Skeletal muscle cell (primary cell): ENCODE measurements at regions not wholly inside any gene's neighbourhood (a gene's known extent, or its start where the extent isn't known, plus 50 kb on each side); places are given as distances from the start of the nearest gene placed in this dataset.

Experiments used
- DNase-seq: peaks from one replicate; pipeline ENCODE4 v3.0.0-alpha.2; 2010; ENCODE audit warnings: low read depth
- H3K4me3 ChIP-seq: 2 replicates; pipeline ENCODE4 v1.5.1; 2011; ENCODE audit warnings: low read depth, mild to moderate bottlenecking, control low read depth, low read length, moderate library complexity

DNA sequence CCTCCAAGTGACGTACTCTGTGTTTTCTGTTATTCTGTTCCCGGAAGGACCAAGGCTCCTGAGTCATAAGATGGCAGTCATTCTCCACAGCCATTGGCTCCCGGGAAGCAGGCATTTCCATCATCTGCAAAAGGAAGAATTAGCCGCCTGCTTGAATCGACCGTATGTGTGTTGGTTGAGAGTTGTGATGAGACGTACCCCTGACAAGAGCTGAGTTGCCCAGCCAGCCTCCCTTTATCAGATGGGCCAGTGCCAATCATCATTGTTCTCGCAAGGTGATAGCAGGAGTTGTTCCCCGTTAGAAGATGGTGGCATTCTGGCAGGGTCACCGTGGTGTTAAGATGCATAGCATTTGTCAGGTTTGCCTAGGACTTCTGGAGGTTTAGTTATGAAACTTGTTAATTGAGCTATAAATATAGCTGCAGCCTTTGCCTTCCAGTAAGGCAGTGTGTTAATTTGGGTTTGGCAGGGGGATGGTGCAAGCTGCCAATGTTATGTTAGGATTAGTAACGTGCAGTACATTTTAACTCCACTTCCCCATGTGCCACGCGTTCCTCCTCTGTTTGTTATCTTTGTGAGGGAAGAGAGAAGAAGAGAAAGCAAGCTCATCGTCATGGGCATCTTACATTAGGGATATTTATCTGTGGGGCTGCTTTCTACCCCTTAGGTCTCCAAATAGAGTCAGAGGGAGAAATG is 652.7 kb upstream of the FANCL start:
- no peak overlapping the region for H3K4me3 ChIP-seq
- no peak for DNase-seq

DNA sequence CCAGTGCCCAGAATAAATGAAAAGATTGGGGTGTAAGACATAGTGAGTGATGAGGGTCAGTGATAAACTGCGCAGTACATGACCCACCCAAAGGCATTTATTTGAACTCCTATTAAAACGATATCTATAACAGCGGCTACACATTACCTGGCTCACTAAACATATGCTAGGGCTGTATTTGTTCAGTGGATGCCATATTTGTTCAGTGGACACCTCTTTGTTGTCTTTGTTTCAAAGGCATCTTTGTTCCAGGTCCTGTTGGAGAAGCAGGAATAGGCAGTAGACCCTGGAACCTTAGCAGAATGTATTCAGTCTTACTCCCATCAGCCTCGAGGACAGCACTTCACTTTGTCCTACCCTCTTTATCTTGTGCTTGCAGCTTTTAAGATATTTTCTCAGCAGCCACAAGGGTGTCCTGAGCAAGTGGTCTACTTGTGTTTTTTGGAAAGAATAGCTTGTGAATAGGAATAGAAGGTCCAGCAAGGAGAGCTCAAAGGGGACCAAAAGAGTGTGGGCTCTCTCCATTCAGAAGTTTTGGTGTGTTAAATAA is 650.8 kb upstream of the FANCL start:
- DNase-seq: no peak
- no peak overlapping the region for H3K4me3 ChIP-seq

DNA sequence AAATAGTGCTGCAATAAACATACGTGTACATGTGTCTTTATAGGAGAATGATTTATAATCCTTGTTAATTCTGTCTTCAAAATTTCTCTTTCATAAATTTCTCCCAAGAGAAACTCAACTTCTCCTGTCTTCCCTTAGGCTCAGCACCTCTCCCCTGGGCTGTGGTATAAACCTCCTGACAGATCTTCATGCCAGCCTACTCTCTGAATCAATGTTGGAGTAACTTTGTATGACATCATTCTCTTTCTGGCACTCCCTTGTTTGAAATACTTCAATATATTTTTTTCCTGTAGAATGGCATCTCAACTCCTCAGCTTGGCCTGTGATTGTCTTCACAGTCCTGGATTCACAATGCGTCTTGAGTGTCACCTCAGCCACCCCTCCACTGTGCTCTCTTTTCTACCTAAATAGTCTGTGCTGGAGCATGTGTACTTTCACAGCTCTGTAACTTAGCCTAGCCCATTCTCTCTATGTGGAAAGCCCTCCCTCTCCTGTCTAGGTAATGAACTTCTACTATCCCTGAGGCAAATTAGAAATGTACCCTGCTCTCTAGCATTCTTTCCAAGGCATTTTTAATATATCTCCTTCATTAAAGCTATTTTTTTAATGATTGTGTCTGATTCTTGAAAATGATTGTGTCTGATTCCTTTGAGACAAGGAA is 649.9 kb upstream of the FANCL start:
- no peak for DNase-seq
- H3K4me3 ChIP-seq: no peak overlapping the region

DNA sequence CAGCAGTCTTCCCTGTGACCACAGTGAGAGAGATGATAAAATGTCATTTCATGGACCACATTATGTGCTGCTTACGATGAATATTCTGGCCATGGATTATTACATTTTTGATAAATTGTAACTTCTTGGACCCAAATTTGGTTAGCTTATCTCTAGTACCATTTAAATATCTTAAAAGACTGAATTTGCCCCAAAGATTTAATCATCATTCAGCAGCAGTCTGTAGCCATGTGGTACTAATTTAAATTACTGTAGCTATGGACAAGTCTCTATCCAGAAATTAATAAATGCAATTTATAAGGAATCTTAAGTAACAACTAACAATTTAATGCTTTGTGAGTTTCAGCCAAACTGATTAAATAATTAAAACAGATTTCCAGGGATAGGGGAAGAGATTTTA is 644.9 kb upstream of the FANCL start:
- no peak for DNase-seq
- no peak overlapping the region for H3K4me3 ChIP-seq

DNA sequence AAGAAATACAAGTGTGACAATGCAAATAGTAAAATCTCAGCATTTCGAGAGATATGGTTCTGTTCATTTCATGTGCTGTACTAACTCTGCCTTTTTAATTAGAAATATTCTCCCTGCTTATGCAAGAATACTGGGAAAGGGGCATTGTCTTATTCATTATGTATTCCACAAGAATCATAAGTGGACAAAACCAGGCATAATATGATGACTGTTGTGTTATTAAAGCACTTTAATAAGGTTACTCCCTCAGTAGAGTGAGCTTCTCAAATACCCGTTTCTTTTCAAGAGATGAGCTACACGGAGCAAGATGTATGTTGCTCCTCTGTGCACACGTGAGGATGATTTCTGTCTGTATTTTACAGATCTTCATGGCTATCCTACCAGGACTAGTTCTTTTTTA is 638.7 kb upstream of the FANCL start:
- DNase-seq: no peak
- H3K4me3 ChIP-seq: no peak overlapping the region

DNA sequence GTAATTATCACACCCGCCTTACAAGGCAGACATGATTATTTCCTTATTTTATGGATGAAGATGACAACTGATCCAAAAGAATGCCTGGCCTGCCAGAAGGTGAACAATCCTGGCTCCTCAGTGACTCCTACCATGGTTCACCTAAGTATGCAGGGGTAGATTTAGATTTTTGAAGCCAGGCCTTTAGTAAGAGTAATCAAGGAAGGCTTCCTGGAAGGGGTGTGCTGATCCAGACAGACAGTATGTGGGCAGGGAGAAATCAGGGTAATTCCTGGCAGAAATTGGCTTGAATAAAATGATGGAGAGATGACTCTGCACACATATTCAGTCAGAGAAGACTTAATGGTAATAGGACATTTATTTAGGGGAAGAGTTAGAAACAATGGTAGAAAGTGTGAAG is 637.7 kb upstream of the FANCL start:
- no peak overlapping the region for H3K4me3 ChIP-seq
- no peak for DNase-seq

DNA sequence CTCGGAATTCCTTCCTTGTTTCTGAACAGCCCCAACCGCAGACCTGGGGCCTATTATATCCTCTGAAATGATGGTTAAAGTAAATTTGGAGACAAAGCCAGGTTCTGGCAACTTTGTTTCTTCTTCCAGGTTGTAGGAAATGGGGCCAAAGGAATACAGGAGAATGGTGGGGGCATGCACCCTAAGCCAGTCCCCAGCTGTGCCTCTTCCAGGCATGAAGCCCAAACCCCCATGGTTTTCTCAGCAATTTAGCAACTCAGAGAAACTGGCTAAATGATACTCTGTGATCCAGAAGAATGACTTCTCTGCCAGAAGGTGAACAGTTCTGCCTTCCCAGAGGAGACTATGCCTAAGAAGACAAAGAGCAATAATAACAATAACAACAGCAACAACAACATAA is 635.0 kb upstream of the FANCL start:
- no peak for DNase-seq
- no peak overlapping the region for H3K4me3 ChIP-seq

DNA sequence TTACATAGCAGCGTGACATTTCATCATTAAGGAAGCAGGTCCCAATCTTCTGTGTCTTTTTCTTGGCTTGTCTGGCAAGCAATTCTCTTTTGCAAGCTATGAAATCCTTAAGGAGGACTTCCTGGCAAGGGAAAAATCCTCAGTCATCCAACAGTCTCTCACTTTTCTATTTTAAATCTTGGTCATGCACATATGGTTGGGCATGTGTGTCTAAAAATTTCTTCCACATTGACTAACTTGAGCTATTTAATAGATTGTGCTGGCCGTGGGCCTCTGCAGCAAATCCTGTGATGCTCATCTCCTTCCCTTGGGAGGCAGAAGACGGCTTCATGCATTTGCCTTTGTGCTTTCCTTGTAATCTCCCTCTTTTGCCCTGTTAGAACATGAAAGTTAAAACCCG is 634.3 kb upstream of the FANCL start:
- no peak overlapping the region for H3K4me3 ChIP-seq
- no peak for DNase-seq

DNA sequence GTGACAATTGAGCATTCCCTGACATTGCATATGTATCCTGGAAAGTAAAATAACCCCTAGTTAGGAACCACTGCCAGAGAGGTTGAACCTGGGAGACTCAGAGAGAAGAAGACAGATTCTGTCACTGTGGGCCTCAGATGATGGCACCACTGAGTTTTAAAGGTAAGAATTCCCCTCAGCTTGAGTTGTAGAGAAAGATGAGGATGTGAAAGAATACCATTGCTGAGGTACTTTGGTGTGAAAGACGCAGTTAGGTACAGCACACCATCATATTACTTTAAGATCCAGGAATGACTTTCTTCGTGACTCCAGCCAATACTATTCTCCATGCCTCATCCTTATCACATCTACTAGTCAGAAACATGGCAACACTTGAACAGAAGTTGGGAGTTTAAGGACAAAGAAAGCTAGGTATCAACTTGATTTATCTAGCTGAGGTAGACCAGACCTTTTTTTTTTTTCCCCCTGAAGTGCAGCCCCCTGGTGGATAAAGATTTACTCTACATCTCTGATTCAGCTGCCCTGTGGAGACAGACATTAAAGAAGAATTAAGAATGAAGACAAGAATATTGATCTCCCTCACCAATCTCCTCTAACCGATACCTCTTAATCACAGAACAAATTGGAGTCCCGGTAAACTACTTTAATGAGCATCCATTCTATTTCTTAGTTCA is 630.5 kb upstream of the FANCL start:
- H3K4me3 ChIP-seq: no peak overlapping the region
- no peak for DNase-seq

DNA sequence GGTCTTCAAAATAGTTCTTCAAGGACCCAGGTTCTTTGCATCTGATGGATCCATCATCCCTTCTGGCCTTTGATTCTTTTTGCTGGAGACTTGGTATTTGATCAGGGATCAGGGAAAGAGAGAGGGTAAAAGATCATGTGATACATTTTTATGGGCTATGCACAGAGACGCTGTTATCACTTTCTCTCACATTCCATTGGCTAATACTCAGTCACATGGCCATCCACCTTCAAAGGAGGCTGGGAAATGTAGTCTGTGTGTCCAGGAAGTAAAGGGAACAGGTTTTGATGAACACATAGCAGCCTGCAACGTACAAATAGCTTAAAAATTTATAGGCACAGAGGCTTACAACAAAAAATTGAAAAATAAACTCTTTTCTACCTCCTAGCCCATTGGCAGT is 629.6 kb upstream of the FANCL start:
- no peak overlapping the region for H3K4me3 ChIP-seq

DNA sequence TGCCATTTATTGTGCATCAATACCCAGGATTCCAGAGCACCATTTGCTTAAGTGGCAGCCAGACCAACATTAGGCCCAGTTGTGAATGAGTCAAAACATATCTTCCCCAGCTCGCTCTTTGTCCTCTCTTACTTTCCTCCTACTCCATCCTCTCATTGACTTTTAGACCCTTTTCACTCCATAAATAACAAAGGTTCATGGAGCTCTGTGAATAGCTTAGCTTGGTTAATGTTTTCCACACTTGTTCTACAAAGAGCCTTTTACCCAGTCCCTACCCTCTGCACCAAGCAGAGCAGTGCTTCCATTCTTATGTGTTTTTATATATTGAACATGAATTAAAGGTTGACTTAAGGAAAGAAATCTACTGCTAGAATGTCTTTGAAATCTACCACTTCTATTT is 625.8 kb upstream of the FANCL start:
- H3K4me3 ChIP-seq: no peak overlapping the region
- no peak for DNase-seq

More for the DNA sequence above, 629.6 kb upstream of the FANCL start:
- DNase-seq: no peak

DNA sequence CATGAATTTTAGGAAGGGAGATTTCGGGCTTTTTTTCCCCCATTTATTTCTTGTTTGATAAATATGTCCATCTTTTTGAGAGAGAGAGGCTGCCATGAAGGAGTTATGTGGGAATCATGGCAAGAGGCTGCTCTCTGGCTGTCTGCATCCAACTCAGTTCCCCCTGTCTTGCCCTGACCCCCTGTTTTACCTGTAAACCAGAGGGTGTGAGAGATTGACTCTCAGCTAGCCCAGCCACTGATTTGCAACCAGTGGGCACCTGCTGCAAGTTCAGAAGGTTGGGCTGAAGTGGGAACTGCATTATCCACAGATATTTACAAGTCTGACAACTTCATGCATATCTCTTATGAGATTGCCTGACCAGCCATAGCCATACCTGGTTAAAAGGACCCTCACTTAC is 625.4 kb upstream of the FANCL start:
- no peak overlapping the region for H3K4me3 ChIP-seq
- DNase-seq: no peak

DNA sequence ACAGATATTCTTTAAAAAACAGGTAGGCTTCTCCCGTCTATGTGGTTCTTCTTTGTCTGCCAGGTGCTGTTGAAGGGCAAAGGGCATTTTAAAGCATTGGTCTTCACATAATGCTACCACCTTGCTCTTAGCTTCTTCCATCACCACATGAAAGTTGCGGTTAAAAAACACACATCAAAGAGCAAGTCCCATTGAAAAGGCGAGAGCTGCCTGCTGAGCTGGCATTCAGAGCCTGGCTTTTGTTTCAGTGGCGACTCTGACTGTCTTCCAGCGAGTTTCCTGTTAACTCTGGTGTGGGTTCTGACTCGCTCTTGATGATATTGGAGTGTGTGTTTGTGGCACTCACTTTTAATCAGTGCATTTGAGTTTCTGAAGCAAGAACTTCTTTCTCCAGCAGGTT is 624.9 kb upstream of the FANCL start:
- H3K4me3 ChIP-seq: no peak overlapping the region
- no peak for DNase-seq

DNA sequence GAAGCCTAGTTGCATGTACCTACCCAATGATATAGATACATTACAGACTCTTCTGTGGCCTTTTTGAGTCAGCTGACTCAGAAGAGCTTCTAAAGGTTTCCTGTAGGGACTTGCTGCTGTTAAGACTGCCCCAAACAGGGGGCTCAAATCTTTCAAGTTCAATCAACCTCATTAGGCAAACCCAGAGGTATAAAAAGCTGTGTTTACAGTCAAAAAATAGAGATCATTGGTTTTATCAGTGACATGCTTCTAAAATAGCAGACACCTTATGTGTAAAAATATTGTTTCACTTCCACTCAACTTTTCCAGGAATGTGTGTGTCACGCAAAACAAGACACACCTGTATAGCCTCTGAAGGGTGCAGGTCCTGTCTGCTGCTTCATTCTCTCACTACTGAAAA is 624.3 kb upstream of the FANCL start:
- DNase-seq: no peak
- H3K4me3 ChIP-seq: no peak overlapping the region

DNA sequence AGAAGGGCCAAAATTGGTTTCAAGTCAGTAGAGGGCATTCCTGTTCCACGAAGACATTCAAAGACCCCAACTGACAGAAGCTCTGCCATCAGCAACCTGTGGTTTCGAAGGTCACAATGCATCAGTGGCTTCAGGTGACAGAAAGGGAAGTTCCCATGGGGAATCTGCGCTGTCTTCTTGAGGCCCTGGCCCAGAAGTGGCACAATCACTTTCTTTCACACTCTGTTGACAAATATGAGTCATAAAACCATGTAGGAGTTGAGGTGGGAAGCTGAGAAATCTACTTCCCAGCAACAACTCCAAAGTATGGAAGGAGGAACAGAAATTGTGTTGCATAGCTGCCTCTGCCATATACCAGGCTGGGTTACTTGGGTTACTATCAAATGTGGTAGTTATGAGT is 621.1 kb upstream of the FANCL start:
- DNase-seq: no peak
- no peak overlapping the region for H3K4me3 ChIP-seq

DNA sequence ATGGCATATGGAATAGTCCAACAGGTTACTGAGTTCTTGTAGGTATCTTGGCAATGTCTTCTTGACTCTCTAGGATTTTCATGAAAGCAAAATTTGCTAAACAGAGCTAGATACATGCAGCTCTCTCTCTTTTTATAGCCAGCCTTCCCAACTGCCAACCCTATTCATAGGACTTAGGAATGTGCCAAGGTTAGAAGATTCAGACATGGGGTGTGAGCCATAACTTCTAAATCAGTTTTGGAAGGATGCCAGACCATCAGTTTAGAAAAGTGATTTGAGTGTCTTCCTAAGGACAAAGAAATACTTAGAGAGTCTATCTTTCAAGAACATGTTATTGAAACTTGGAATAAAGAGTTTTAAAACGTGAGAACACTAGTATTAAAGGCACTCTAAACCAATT is 619.5 kb upstream of the FANCL start:
- H3K4me3 ChIP-seq: no peak overlapping the region
- no peak for DNase-seq

DNA sequence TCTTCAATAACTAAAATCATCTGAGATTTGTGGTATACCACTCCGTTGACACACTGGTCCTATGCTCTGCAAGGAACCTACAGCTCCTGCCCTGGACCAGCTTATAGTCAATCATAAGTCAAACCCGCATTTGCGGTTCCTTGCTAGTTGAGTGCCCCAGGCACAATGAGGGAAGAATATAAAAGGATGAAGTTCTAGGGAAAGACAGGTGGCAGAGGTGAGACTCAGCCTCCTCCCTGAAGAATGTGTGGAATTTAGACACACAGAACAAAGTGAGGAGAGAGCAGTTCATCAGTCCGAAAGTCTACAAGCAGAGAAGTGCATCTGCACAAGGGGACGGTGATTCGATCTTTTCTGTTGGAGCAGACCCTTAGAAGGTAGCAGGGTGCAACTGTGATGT is 615.0 kb upstream of the FANCL start:
- DNase-seq: no peak
- H3K4me3 ChIP-seq: no peak overlapping the region

DNA sequence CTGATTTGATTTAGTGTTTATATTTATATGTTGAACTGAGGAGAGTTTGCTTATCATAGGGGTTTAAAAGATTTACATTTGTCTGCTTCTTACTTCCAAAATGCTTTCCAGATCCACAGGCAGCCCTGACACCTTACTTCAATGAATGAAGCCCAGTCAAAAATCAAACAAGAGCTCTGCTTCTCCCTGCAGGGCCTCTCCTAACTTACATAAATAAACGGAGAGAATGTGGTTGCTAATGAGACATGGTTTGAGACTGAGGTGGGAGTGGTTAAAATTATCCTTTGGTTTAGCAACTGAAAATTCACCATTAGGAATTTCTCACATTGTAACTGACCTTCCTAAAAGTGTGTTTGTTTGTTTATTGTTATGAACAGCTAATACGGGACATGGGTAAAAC is 612.3 kb upstream of the FANCL start:
- DNase-seq: no peak
- H3K4me3 ChIP-seq: no peak overlapping the region

DNA sequence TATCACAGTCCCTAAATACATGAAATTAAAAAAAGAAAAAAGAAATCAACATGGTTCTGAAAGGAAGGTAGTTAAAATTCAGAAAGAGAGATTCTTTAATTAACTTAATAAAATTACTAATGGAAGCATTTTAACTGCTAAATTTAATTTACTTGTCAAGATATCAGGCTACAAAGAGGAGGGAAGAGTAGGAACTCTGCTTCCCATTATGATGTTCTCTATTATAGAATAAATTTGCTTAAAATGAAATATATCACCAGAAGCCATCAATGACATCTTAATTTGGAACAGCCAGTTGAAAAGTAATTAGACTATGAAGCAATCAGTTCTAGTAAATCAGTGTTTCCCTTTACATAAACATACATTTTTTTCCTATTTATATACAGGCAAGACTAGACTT is 611.8 kb upstream of the FANCL start:
- no peak for DNase-seq
- no peak overlapping the region for H3K4me3 ChIP-seq

DNA sequence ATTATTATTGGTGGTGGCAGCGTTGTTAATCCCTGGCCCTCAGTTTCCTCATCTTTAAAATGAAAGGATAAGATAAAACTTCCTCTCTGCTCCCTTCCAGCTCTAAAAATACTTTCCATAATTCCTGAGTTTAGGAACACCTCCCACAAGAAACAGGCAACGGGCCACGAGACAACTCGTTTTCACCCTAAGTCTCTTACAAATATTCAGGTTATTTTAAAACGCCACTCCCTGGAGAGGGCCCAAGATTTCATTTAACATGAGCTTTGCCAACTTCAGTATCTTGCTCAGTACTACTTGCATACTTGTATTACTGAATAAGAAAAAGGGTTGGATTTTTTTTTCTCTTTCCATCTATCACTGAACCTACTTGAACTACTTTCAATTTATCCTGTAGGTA is 611.1 kb upstream of the FANCL start:
- no peak for DNase-seq
- H3K4me3 ChIP-seq: no peak overlapping the region

DNA sequence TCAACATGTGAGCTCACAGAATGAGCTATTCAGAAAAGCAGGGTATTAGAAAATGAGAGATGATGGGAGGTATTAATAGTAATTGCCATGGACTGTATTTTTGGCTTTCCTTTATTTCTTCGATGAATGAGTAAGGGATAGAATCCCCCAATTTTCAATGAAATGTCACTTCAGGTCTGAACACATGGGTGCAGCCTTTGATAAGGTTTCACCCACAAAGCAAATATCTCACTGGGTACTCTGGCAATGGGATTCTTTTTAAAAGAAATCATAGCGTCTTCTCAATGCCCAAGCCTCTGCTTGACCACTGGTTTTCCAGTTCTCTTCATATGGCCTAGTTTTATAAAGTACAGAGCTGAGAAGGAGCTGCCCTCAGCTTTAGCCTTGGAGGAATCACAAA is 610.5 kb upstream of the FANCL start:
- DNase-seq: no peak
- no peak overlapping the region for H3K4me3 ChIP-seq
